PC-3 (cell line): ENCODE measurements at regions not wholly inside any gene's neighbourhood (a gene's known extent, or its start where the extent isn't known, plus 50 kb on each side); places are given as distances from the start of the nearest gene placed in this dataset.

Experiments
- ATAC-seq: fragments of 200-7000 bp; cut with Tn5 transposase; 2 replicates; pipeline ENCODE4 v1.9.1; 2020; ENCODE audit warnings: mild to moderate bottlenecking, moderate library complexity
- BruUV-seq: library from RNA; stranded (reverse); fragments of 400-500 nt; replicated peaks from 2 replicates; lab custom pipeline; 2021; lab: Mats Ljungman, UMichigan
- CTCF ChIA-PET: fragments of 300-600 bp; sonication (Branson Sonifier 250); formaldehyde crosslinking; loops from one replicate; lab custom pipeline; 2022; ENCODE audit warnings: antibody characterized with exemption; lab: Charles Lee
- POLR2A ChIA-PET: fragments of 300-600 bp; sonication (Branson Sonifier 250); formaldehyde crosslinking; loops from one replicate; lab custom pipeline; 2022; ENCODE audit warnings: antibody characterized with exemption; ENCODE audit not compliant: unreplicated experiment; lab: Charles Lee
- DNase-seq: peaks from one replicate; pipeline ENCODE4 v3.0.0-alpha.2; 2015
- H2AFZ ChIP-seq: fragments of 300-600 bp; sonication (generic); 2 replicates; pipeline ENCODE4 v1.6.0; 2016; ENCODE audit warnings: antibody characterized with exemption, low read length
- H3F3A ChIP-seq: fragments of 300-600 bp; sonication (generic); one replicate; pipeline ENCODE4 v1.6.0; 2017; ENCODE audit warnings: antibody characterized with exemption, low read length, control low read depth, mild to moderate bottlenecking; ENCODE audit not compliant: unreplicated experiment
- H3K27ac ChIP-seq: fragments of 300-600 bp; sonication (generic); 2 replicates; pipeline ENCODE4 v1.5.1; 2016; ENCODE audit warnings: mild to moderate bottlenecking, low read length
- H3K27me3 ChIP-seq: fragments of 300-600 bp; sonication (generic); 2 replicates; pipeline ENCODE4 v1.6.1; 2016; ENCODE audit warnings: low read length, mixed read lengths
- H3K36me3 ChIP-seq: fragments of 300-600 bp; sonication (generic); 2 replicates; pipeline ENCODE4 v1.6.1; 2016; ENCODE audit warnings: low read depth, mixed run types, low read length, mixed read lengths
- H3K4me1 ChIP-seq: fragments of 300-600 bp; sonication (generic); 2 replicates; pipeline ENCODE4 v1.5.1; 2016; ENCODE audit warnings: low read length; ENCODE audit not compliant: insufficient read depth
- H3K4me2 ChIP-seq: fragments of 300-600 bp; sonication (generic); 2 replicates; pipeline ENCODE4 v1.6.0; 2016; ENCODE audit warnings: low read length
- H3K4me3 ChIP-seq: fragments of 300-600 bp; sonication (generic); 2 replicates; pipeline ENCODE4 v1.5.1; 2016; ENCODE audit warnings: mild to moderate bottlenecking, low read length, mixed read lengths
- H3K79me2 ChIP-seq: fragments of 300-600 bp; sonication (generic); 2 replicates; pipeline ENCODE4 v1.6.1; 2017; ENCODE audit warnings: low read length, mixed read lengths
- H3K9ac ChIP-seq: fragments of 300-600 bp; sonication (generic); 2 replicates; pipeline ENCODE4 v1.6.0; 2016; ENCODE audit warnings: mild to moderate bottlenecking, low read length
- H3K9me2 ChIP-seq: fragments of 300-600 bp; sonication (generic); replicated peaks from 2 replicates; pipeline ENCODE4 v1.6.1; 2016; ENCODE audit warnings: mixed run types, low read length, mixed read lengths
- H3K9me3 ChIP-seq: fragments of 300-600 bp; sonication (generic); 2 replicates; pipeline ENCODE4 v1.6.1; 2016; ENCODE audit warnings: low read length, mixed read lengths
- H4K20me1 ChIP-seq: fragments of 300-600 bp; sonication (generic); 2 replicates; pipeline ENCODE4 v1.6.1; 2016; ENCODE audit warnings: low read length, mixed read lengths
- CTCF ChIP-seq: fragments of 300-600 bp; sonication (generic); conservative IDR thresholded peaks from 2 replicates; pipeline ENCODE4 v1.5.1; 2017; ENCODE audit warnings: antibody characterized with exemption, low read depth, mild to moderate bottlenecking, low read length
- EZH2 ChIP-seq: fragments of 300-600 bp; sonication (generic); IDR thresholded peaks from one replicate; pipeline ENCODE4 v1.6.1; 2017; ENCODE audit warnings: antibody characterized with exemption, mild to moderate bottlenecking, low read length; ENCODE audit not compliant: unreplicated experiment
- EZH2phosphoT487 ChIP-seq: fragments of 300-600 bp; sonication (generic); IDR thresholded peaks from 2 replicates; pipeline ENCODE4 v1.6.1; 2018; ENCODE audit warnings: mild to moderate bottlenecking, antibody characterized with exemption, low read length, borderline replicate concordance
- intact Hi-C: fragments of 100-400 bp; cut with micrococcal nuclease; formaldehyde crosslinking; loops from 2 replicates; pipeline ENCODE4 v1.9.0; 2023

GRCh38 chr3:106913966-106914365 is 463.3 kb upstream of the CCDC54 start:
- H3K9ac ChIP-seq = no peak overlapping the region
- H3F3A ChIP-seq = no peaks in the 10 kb centered on the region
- no peaks in the 10 kb centered on the region for H3K27me3 ChIP-seq
- DNase-seq = no peak
- H2AFZ ChIP-seq = no peak overlapping the region
- ATAC-seq = no peak
- H3K27ac ChIP-seq = no peak overlapping the region
- no peak overlapping the region for H3K4me3 ChIP-seq
- no peaks in the 10 kb centered on the region for H4K20me1 ChIP-seq
- H3K79me2 ChIP-seq = no peaks in the 10 kb centered on the region
- TF ChIP-seq EZH2 = no peak
- no peak for TF ChIP-seq CTCF
- TF ChIP-seq EZH2phosphoT487 = no peak
- no TSS peak for BruUV-seq
- H3K4me1 ChIP-seq = no peaks in the 10 kb centered on the region
- no peaks in the 10 kb centered on the region for H3K9me3 ChIP-seq
- ChIA-PET POLR2A (no interaction called here), CTCF (no interaction called here)
- no peaks in the 10 kb centered on the region for H3K36me3 ChIP-seq
- intact Hi-C loops = no loop called here
- no peaks in the 10 kb centered on the region for H3K9me2 ChIP-seq
- no peak overlapping the region for H3K4me2 ChIP-seq

- no peak overlapping the region for H3K9ac ChIP-seq
- no peaks in the 10 kb centered on the region for H3K4me1 ChIP-seq
- ATAC-seq (no peak), DNase-seq (no peak)
- H3K27me3 ChIP-seq = no peaks in the 10 kb centered on the region
- H2AFZ ChIP-seq = no peak overlapping the region
- H3F3A ChIP-seq = no peaks in the 10 kb centered on the region
- H3K4me2 ChIP-seq = no peak overlapping the region
- CTCF ChIA-PET = no interaction called here
- H3K9me3 ChIP-seq = no peaks in the 10 kb centered on the region
- H3K36me3 ChIP-seq = no peaks in the 10 kb centered on the region
- H3K4me3 ChIP-seq = no peak overlapping the region
- TF ChIP-seq EZH2 = no peak
- TF ChIP-seq CTCF = no peak
- TF ChIP-seq EZH2phosphoT487 = no peak
- H3K27ac ChIP-seq = no peak overlapping the region
- H4K20me1 ChIP-seq = no peaks in the 10 kb centered on the region
- no TSS peak for BruUV-seq
- POLR2A ChIA-PET = no interaction called here
- H3K9me2 ChIP-seq = no peaks in the 10 kb centered on the region
- H3K79me2 ChIP-seq = no peaks in the 10 kb centered on the region
- intact Hi-C loops = no loop called here
Measured at GRCh38 chr3:106920609-106921008, 456.6 kb upstream of the CCDC54 start.

GRCh38 chr3:106929081-106929480 is 448.2 kb upstream of the CCDC54 start:
- no peak overlapping the region for H3K9ac ChIP-seq
- H3K4me1 ChIP-seq = no peaks in the 10 kb centered on the region
- no peaks in the 10 kb centered on the region for H3K9me2 ChIP-seq
- no peaks in the 10 kb centered on the region for H3F3A ChIP-seq
- POLR2A ChIA-PET = no interaction called here
- no peak overlapping the region for H3K27ac ChIP-seq
- intact Hi-C loops = no loop called here
- H2AFZ ChIP-seq = no peak overlapping the region
- no peak for TF ChIP-seq CTCF
- TF ChIP-seq EZH2 = no peak
- no peak for TF ChIP-seq EZH2phosphoT487
- CTCF ChIA-PET = no interaction called here
- BruUV-seq = no TSS peak
- H3K4me2 ChIP-seq = no peak overlapping the region
- H3K36me3 ChIP-seq = no peaks in the 10 kb centered on the region
- no peaks in the 10 kb centered on the region for H3K79me2 ChIP-seq
- H4K20me1 ChIP-seq = no peaks in the 10 kb centered on the region
- DNase-seq = no peak
- no peaks in the 10 kb centered on the region for H3K27me3 ChIP-seq
- no peak for ATAC-seq
- H3K9me3 ChIP-seq = no peaks in the 10 kb centered on the region
- H3K4me3 ChIP-seq = no peak overlapping the region
